Thyroid gland (tissue), 4 donors: ENCODE measurements at regions not wholly inside any gene's neighbourhood (a gene's known extent, or its start where the extent isn't known, plus 50 kb on each side); places are given as distances from the start of the nearest gene placed in this dataset.

Experiments
- POLR2A ChIP-seq, 2 donors: fragments of 450-650 bp; IDR thresholded peaks; one replicate each; pipeline ENCODE4 v1.6.1; 2017; ENCODE audit warnings: antibody characterized with exemption in 2 of 2, mild to moderate bottlenecking in 2 of 2, moderate library complexity in 1 of 2
- TF ChIP-seq, protein P1 (sequence below), 6 experiments: fragments of 200-600 bp in 3 of 6; fragments of 450-650 bp in 3 of 6; sonication (generic) in 3 of 6; IDR thresholded peaks; one replicate each; pipeline ENCODE4 v1.5.1; 2016 to 2019; ENCODE audit warnings: antibody characterized with exemption in 6 of 6, mild to moderate bottlenecking in 2 of 6, inconsistent platforms in 1 of 6, moderate library complexity in 1 of 6

DNA sequence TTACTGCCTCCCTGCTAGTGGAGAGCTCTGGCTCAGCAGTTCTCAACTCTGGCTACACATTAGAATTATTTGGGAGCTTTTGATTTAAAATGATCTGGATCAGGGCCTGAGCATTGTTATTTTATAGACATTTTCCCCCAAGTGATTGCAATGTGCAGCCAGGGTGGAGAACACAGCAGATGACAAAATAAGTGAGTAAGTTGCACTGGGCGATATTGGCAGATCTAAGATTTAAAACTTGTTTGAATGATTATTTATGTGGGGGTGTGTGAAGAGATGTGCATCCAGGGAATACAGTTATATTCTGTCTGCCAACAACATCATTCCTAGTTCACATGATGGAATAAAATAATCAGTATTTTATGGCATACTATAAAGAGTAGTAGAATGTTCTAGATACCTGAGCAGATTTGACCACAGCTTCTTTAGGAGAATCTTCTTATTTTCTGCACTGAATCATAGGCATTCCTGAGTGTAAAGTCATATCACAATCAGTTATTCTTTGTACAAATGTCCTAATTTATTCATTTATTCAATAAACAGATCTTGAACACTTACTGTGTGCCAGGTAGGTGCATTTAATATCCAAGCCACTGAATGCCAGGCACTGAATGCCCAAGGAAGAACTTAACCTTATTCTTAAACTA, 123.9 kb downstream of the UCHL1 start:
- TF ChIP-seq, protein P1, sequence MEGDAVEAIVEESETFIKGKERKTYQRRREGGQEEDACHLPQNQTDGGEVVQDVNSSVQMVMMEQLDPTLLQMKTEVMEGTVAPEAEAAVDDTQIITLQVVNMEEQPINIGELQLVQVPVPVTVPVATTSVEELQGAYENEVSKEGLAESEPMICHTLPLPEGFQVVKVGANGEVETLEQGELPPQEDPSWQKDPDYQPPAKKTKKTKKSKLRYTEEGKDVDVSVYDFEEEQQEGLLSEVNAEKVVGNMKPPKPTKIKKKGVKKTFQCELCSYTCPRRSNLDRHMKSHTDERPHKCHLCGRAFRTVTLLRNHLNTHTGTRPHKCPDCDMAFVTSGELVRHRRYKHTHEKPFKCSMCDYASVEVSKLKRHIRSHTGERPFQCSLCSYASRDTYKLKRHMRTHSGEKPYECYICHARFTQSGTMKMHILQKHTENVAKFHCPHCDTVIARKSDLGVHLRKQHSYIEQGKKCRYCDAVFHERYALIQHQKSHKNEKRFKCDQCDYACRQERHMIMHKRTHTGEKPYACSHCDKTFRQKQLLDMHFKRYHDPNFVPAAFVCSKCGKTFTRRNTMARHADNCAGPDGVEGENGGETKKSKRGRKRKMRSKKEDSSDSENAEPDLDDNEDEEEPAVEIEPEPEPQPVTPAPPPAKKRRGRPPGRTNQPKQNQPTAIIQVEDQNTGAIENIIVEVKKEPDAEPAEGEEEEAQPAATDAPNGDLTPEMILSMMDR (IDR thresholded peaks at IDR 0.05), result no peak
- no peak for TF ChIP-seq POLR2A (IDR thresholded peaks at IDR 0.05)
